ENCODE measurements at regions not wholly inside any gene's neighbourhood (a gene's known extent, or its start where the extent isn't known, plus 50 kb on each side); places are given as distances from the start of the nearest gene placed in this dataset.

DNA sequence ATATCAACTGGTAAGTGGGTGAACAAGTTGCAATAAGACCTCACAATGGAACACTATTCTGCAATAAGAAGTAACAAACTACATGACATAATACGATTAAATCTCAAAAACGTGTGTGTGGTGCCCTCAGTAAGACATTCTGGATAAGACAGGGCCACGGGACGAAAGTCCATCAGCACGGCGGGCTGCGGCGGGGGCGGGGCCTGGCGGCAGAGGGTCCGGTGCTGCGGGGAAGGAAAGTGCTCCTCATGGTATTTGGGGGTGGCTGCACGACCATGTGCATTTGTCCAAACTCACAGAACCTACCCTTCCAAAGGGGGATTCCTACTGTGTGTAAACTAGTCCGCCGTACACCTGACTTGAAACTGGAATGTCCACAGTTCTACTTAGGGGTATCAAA lies 341.8 kb downstream of the TCERG1L start:
- no peak for TF ChIP-seq POLR2A (IDR thresholded peaks at IDR 0.05)
- TF ChIP-seq, protein P1, sequence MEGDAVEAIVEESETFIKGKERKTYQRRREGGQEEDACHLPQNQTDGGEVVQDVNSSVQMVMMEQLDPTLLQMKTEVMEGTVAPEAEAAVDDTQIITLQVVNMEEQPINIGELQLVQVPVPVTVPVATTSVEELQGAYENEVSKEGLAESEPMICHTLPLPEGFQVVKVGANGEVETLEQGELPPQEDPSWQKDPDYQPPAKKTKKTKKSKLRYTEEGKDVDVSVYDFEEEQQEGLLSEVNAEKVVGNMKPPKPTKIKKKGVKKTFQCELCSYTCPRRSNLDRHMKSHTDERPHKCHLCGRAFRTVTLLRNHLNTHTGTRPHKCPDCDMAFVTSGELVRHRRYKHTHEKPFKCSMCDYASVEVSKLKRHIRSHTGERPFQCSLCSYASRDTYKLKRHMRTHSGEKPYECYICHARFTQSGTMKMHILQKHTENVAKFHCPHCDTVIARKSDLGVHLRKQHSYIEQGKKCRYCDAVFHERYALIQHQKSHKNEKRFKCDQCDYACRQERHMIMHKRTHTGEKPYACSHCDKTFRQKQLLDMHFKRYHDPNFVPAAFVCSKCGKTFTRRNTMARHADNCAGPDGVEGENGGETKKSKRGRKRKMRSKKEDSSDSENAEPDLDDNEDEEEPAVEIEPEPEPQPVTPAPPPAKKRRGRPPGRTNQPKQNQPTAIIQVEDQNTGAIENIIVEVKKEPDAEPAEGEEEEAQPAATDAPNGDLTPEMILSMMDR (IDR thresholded peaks at IDR 0.05), result no peak
- TF ChIP-seq EP300 (IDR thresholded peaks at IDR 0.05), result no peak
- no peak for TF ChIP-seq POLR2AphosphoS5 (IDR thresholded peaks at IDR 0.05)
